ENCODE measurements at regions not wholly inside any gene's neighbourhood (a gene's known extent, or its start where the extent isn't known, plus 50 kb on each side); places are given as distances from the start of the nearest gene placed in this dataset.
"Not testable (repeated sequence)": the region's sequence is repeated elsewhere in the genome, so short reads cannot be mapped to it uniquely, and the experiment has no call there.

GRCh38 chr9:97220894-97221477, 86.5 kb upstream of the CCDC180 start:
- FAIRE-seq (no peak), DNase-seq (peak in 3 of 5 donors; percentile 7 to 35 (median 13))
- intact Hi-C loops (cut with DNase I) = no loop called here
- Histone ChIP-seq H3K4me3 (ENCODE audit: low read length in 3 of 3) (peak overlapping the region in 1 of 3 donors; percentile 49), H3K9ac (ENCODE audit: low read length in 3 of 3) (no peak overlapping the region), H3K4me1 (ENCODE audit: control insufficient read depth in 2 of 3, insufficient read depth in 2 of 3, low read depth in 1 of 3, low read length in 3 of 3) (peaks cover 0 to 3% (median 0%) of the 10 kb centered on the region in 3 donors), H3K9me3 (ENCODE audit: control insufficient read depth in 2 of 3, insufficient read depth in 1 of 3, low read length in 3 of 3) (no peaks in the 10 kb centered on the region), H3K36me3 (ENCODE audit: control insufficient read depth in 2 of 3, insufficient read depth in 3 of 3, low read length in 3 of 3) (no peaks in the 10 kb centered on the region), H3K27ac (ENCODE audit: low read depth in 2 of 2, low read length in 2 of 2) (no peak overlapping the region), H3K27me3 (ENCODE audit: control insufficient read depth, insufficient read depth, low read length) (peaks cover 19% of the 10 kb centered on the region)
- TF ChIP-seq, protein P1, sequence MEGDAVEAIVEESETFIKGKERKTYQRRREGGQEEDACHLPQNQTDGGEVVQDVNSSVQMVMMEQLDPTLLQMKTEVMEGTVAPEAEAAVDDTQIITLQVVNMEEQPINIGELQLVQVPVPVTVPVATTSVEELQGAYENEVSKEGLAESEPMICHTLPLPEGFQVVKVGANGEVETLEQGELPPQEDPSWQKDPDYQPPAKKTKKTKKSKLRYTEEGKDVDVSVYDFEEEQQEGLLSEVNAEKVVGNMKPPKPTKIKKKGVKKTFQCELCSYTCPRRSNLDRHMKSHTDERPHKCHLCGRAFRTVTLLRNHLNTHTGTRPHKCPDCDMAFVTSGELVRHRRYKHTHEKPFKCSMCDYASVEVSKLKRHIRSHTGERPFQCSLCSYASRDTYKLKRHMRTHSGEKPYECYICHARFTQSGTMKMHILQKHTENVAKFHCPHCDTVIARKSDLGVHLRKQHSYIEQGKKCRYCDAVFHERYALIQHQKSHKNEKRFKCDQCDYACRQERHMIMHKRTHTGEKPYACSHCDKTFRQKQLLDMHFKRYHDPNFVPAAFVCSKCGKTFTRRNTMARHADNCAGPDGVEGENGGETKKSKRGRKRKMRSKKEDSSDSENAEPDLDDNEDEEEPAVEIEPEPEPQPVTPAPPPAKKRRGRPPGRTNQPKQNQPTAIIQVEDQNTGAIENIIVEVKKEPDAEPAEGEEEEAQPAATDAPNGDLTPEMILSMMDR (IDR thresholded peaks at IDR 0.05; ENCODE audit: borderline replicate concordance, extremely low read depth, insufficient read depth) = no peak

- FAIRE-seq; H3K36me3 ChIP-seq (ENCODE audit: control insufficient read depth in 2 of 3, insufficient read depth in 3 of 3, low read length in 3 of 3); intact Hi-C loops (cut with DNase I); DNase-seq; H3K9me3 ChIP-seq (ENCODE audit: control insufficient read depth in 2 of 3, insufficient read depth in 1 of 3, low read length in 3 of 3); H3K4me1 ChIP-seq (ENCODE audit: control insufficient read depth in 2 of 3, insufficient read depth in 2 of 3, low read depth in 1 of 3, low read length in 3 of 3); H3K9ac ChIP-seq (ENCODE audit: low read length in 3 of 3); H3K4me3 ChIP-seq (ENCODE audit: low read length in 3 of 3); H3K27ac ChIP-seq (ENCODE audit: low read depth in 2 of 2, low read length in 2 of 2): not testable (repeated sequence)
- peaks cover 17% of the 10 kb centered on the region for H3K27me3 ChIP-seq (ENCODE audit: control insufficient read depth, insufficient read depth, low read length)
These were observed 87.1 kb upstream of the CCDC180 start for GRCh38 chr9:97220396-97220795.

DNA sequence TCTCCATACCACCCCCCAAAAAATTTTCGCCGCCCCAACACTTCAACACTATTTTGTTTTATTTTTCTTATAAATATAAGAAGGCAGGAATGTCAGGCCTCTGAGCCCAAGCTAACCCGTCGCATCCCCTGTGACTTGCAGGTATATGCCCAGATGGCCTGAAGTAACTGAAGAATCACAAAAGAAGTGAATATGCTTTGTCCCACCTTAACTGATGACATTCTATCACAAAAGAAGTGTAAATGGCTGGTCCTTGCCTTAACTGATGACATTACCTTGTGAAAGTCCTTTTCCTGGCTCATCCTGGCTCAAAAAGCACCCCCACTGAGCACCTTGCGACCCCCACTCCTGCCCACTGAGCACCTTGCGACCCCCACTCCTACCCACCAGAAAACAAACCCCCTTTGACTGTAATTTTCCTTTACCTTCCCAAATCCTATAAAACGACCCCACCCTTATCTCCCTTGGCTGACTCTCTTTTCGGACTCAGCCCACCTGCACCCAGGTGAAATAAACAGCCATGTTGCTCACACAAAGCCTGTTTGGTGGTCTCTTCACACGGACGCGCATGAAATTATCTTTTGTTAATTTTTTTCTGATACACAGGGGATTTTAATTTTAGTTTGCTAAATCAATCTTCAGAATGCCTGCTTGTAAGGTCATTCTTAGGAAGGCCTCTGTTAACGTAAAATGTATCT, 87.9 kb upstream of the CCDC180 start:
- H3K27me3 ChIP-seq (ENCODE audit: control insufficient read depth, insufficient read depth, low read length) = peaks cover 17% of the 10 kb centered on the region
- H3K36me3 ChIP-seq (ENCODE audit: control insufficient read depth in 2 of 3, insufficient read depth in 3 of 3, low read length in 3 of 3); H3K9me3 ChIP-seq (ENCODE audit: control insufficient read depth in 2 of 3, insufficient read depth in 1 of 3, low read length in 3 of 3); DNase-seq; intact Hi-C loops (cut with DNase I); H3K9ac ChIP-seq (ENCODE audit: low read length in 3 of 3); FAIRE-seq; H3K4me3 ChIP-seq (ENCODE audit: low read length in 3 of 3); H3K27ac ChIP-seq (ENCODE audit: low read depth in 2 of 2, low read length in 2 of 2); H3K4me1 ChIP-seq (ENCODE audit: control insufficient read depth in 2 of 3, insufficient read depth in 2 of 3, low read depth in 1 of 3, low read length in 3 of 3): not testable (repeated sequence)

GRCh38 chr9:97215127-97215526, 92.3 kb upstream of the CCDC180 start:
- FAIRE-seq; H3K36me3 ChIP-seq (ENCODE audit: control insufficient read depth in 2 of 3, insufficient read depth in 3 of 3, low read length in 3 of 3); intact Hi-C loops (cut with DNase I); H3K4me3 ChIP-seq (ENCODE audit: low read length in 3 of 3); H3K27ac ChIP-seq (ENCODE audit: low read depth in 2 of 2, low read length in 2 of 2); H3K4me1 ChIP-seq (ENCODE audit: control insufficient read depth in 2 of 3, insufficient read depth in 2 of 3, low read depth in 1 of 3, low read length in 3 of 3); DNase-seq; H3K9me3 ChIP-seq (ENCODE audit: control insufficient read depth in 2 of 3, insufficient read depth in 1 of 3, low read length in 3 of 3); H3K9ac ChIP-seq (ENCODE audit: low read length in 3 of 3); H3K27me3 ChIP-seq (ENCODE audit: control insufficient read depth, insufficient read depth, low read length): not testable (repeated sequence)

DNA sequence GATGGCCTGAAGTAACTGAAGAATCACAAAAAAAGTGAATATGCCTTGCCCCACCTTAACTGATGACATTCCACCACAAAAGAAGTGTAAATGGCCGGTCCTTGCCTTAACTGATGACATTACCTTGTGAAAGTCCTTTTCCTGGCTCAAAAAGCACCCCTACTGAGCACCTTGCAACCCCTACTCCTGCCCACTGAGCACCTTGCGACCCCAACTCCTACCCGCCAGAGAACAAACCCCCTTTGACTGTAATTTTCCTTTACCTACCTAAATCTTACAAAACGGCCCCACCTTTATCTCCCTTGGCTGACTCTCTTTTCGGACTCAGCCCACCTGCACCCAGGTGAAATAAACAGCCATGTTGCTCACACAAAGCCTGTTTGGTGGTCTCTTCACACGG, 92.9 kb upstream of the CCDC180 start:
- H3K27me3 ChIP-seq (ENCODE audit: control insufficient read depth, insufficient read depth, low read length); FAIRE-seq; H3K9ac ChIP-seq (ENCODE audit: low read length in 3 of 3); H3K27ac ChIP-seq (ENCODE audit: low read depth in 2 of 2, low read length in 2 of 2); H3K4me3 ChIP-seq (ENCODE audit: low read length in 3 of 3); H3K36me3 ChIP-seq (ENCODE audit: control insufficient read depth in 2 of 3, insufficient read depth in 3 of 3, low read length in 3 of 3); DNase-seq; H3K9me3 ChIP-seq (ENCODE audit: control insufficient read depth in 2 of 3, insufficient read depth in 1 of 3, low read length in 3 of 3); intact Hi-C loops (cut with DNase I); H3K4me1 ChIP-seq (ENCODE audit: control insufficient read depth in 2 of 3, insufficient read depth in 2 of 3, low read depth in 1 of 3, low read length in 3 of 3): not testable (repeated sequence)

- H3K27ac ChIP-seq (ENCODE audit: low read depth in 2 of 2, low read length in 2 of 2); DNase-seq; FAIRE-seq; H3K4me3 ChIP-seq (ENCODE audit: low read length in 3 of 3); H3K9me3 ChIP-seq (ENCODE audit: control insufficient read depth in 2 of 3, insufficient read depth in 1 of 3, low read length in 3 of 3); H3K27me3 ChIP-seq (ENCODE audit: control insufficient read depth, insufficient read depth, low read length); H3K9ac ChIP-seq (ENCODE audit: low read length in 3 of 3); H3K36me3 ChIP-seq (ENCODE audit: control insufficient read depth in 2 of 3, insufficient read depth in 3 of 3, low read length in 3 of 3); intact Hi-C loops (cut with DNase I); H3K4me1 ChIP-seq (ENCODE audit: control insufficient read depth in 2 of 3, insufficient read depth in 2 of 3, low read depth in 1 of 3, low read length in 3 of 3): not testable (repeated sequence)
These were observed 107.8 kb upstream of the CCDC180 start for GRCh38 chr9:97199683-97200082.

DNA sequence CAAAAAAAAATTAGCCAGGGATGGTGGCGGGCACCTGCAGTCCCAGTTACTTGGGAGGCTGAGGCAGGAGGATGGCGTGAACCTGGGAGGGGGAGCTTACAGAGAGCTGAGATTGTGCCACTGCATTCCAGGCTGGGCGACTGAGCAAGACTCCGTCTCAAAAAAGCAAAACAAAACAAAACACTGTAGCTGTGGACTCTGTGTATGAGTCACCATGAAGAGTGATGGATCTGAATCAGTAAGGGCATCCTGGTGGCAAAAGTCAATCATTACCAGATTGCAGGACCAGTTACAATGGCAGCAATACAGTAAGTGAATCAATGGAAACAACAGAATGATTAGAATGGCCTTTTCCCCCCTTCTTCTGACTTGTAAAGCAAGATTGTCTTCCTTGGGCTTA, 113.7 kb upstream of the CCDC180 start:
- H3K9ac ChIP-seq (ENCODE audit: low read length in 3 of 3); H3K36me3 ChIP-seq (ENCODE audit: control insufficient read depth in 2 of 3, insufficient read depth in 3 of 3, low read length in 3 of 3); H3K4me1 ChIP-seq (ENCODE audit: control insufficient read depth in 2 of 3, insufficient read depth in 2 of 3, low read depth in 1 of 3, low read length in 3 of 3); H3K27ac ChIP-seq (ENCODE audit: low read depth in 2 of 2, low read length in 2 of 2); FAIRE-seq; H3K27me3 ChIP-seq (ENCODE audit: control insufficient read depth, insufficient read depth, low read length); H3K4me3 ChIP-seq (ENCODE audit: low read length in 3 of 3); intact Hi-C loops (cut with DNase I); H3K9me3 ChIP-seq (ENCODE audit: control insufficient read depth in 2 of 3, insufficient read depth in 1 of 3, low read length in 3 of 3); DNase-seq: not testable (repeated sequence)

All from kidney (tissue), 13 donors.